H9 (cell line): ENCODE measurements at regions not wholly inside any gene's neighbourhood (a gene's known extent, or its start where the extent isn't known, plus 50 kb on each side); places are given as distances from the start of the nearest gene placed in this dataset.

Source experiments
- DNase-seq: peaks from one replicate; pipeline ENCODE4 v3.0.0-alpha.2; 2017
- H2AFZ ChIP-seq: one replicate; pipeline ENCODE4 v1.6.1; 2013; ENCODE audit warnings: mild to moderate bottlenecking, low read length, control low read depth, moderate library complexity
- H2AK5ac ChIP-seq: 2 replicates; pipeline ENCODE4 v1.6.1; 2013; ENCODE audit warnings: low read length, control low read depth, mixed read lengths; ENCODE audit not compliant: insufficient read length
- H2BK120ac ChIP-seq: one replicate; pipeline ENCODE4 v1.6.1; 2013; ENCODE audit warnings: low read depth, mild to moderate bottlenecking, low read length, control low read depth, inconsistent platforms; ENCODE audit not compliant: poor library complexity, severe bottlenecking
- H2BK12ac ChIP-seq: 2 replicates; pipeline ENCODE4 v1.6.1; 2013; ENCODE audit warnings: low read length, control low read depth, mixed read lengths, low read depth; ENCODE audit not compliant: insufficient read length
- H2BK15ac ChIP-seq: 2 replicates; pipeline ENCODE4 v1.6.1; 2013; ENCODE audit warnings: low read depth, low read length, control low read depth
- H2BK20ac ChIP-seq: one replicate; pipeline ENCODE4 v1.6.1; 2013; ENCODE audit warnings: low read depth, mild to moderate bottlenecking, low read length, control low read depth, inconsistent platforms; ENCODE audit not compliant: poor library complexity, severe bottlenecking
- H2BK5ac ChIP-seq: 2 replicates; pipeline ENCODE4 v1.6.1; 2013; ENCODE audit warnings: low read length, control low read depth, mixed read lengths; ENCODE audit not compliant: insufficient read length
- H3K14ac ChIP-seq: 2 replicates; pipeline ENCODE4 v1.6.1; 2013; ENCODE audit warnings: low read length, control low read depth; ENCODE audit not compliant: insufficient read depth
- H3K18ac ChIP-seq: 2 replicates; pipeline ENCODE4 v1.6.1; 2013; ENCODE audit warnings: low read depth, mild to moderate bottlenecking, mixed read lengths, low read length, control low read depth; ENCODE audit not compliant: insufficient read length
- H3K23ac ChIP-seq: 2 replicates; pipeline ENCODE4 v1.6.1; 2013; ENCODE audit warnings: low read length, control low read depth, mixed read lengths, low read depth; ENCODE audit not compliant: insufficient read length
- H3K23me2 ChIP-seq: 2 replicates; pipeline ENCODE4 v1.6.1; 2013; ENCODE audit warnings: low read depth, mild to moderate bottlenecking, mixed read lengths, low read length, control low read depth; ENCODE audit not compliant: insufficient read length, poor library complexity, severe bottlenecking
- H3K27ac ChIP-seq: 2 replicates; pipeline ENCODE4 v1.5.1; 2013; ENCODE audit warnings: low read length, control low read depth, mixed read lengths, low read depth; ENCODE audit not compliant: insufficient read length
- H3K27me3 ChIP-seq: 2 replicates; pipeline ENCODE4 v1.6.1; 2013; ENCODE audit warnings: low read length, control low read depth, inconsistent platforms; ENCODE audit not compliant: insufficient read depth
- H3K4ac ChIP-seq: 2 replicates; pipeline ENCODE4 v1.6.1; 2013; ENCODE audit warnings: low read depth, mild to moderate bottlenecking, control low read depth, inconsistent platforms, low read length, moderate library complexity
- H3K4me1 ChIP-seq: 2 replicates; pipeline ENCODE4 v1.6.1; 2013; ENCODE audit warnings: low read length, control low read depth, inconsistent platforms; ENCODE audit not compliant: insufficient read depth
- H3K4me2 ChIP-seq: 2 replicates; pipeline ENCODE4 v1.6.1; 2013; ENCODE audit warnings: low read length, control low read depth, mixed read lengths; ENCODE audit not compliant: insufficient read length, insufficient read depth
- H3K56ac ChIP-seq: 2 replicates; pipeline ENCODE4 v1.6.1; 2013; ENCODE audit warnings: low read depth, mild to moderate bottlenecking, mixed read lengths, low read length, control low read depth; ENCODE audit not compliant: insufficient read length
- H3K79me1 ChIP-seq: 2 replicates; pipeline ENCODE4 v1.6.1; 2013; ENCODE audit warnings: low read depth, mild to moderate bottlenecking, moderate library complexity, low read length, control low read depth, inconsistent platforms; ENCODE audit not compliant: insufficient read depth, poor library complexity, severe bottlenecking
- H3K79me2 ChIP-seq: 2 replicates; pipeline ENCODE4 v1.6.1; 2013; ENCODE audit warnings: low read length, control low read depth, inconsistent platforms; ENCODE audit not compliant: insufficient read depth
- H3K9ac ChIP-seq: 2 replicates; pipeline ENCODE4 v1.6.1; 2013; ENCODE audit warnings: low read length, control low read depth, mixed read lengths; ENCODE audit not compliant: insufficient read length; ENCODE audit errors: extremely low read depth
- H3K9me3 ChIP-seq: one replicate; pipeline ENCODE4 v1.6.1; 2013; ENCODE audit warnings: low read depth, low read length, inconsistent platforms; ENCODE audit not compliant: control insufficient read depth
- H3T11ph ChIP-seq: one replicate; pipeline ENCODE4 v1.6.1; 2013; ENCODE audit warnings: mild to moderate bottlenecking, low read length, control low read depth, inconsistent platforms
- H4K20me1 ChIP-seq: one replicate; pipeline ENCODE4 v1.6.1; 2013; ENCODE audit not compliant: control insufficient read depth, insufficient read length, insufficient read depth
- H4K5ac ChIP-seq: 2 replicates; pipeline ENCODE4 v1.6.1; 2013; ENCODE audit warnings: low read depth, mild to moderate bottlenecking, mixed read lengths, low read length, control low read depth; ENCODE audit not compliant: insufficient read length
- H4K8ac ChIP-seq: replicated peaks from 2 replicates; pipeline ENCODE4 v1.6.1; 2013; ENCODE audit warnings: low read length, control low read depth, mixed read lengths, low read depth; ENCODE audit not compliant: insufficient read length
- H4K91ac ChIP-seq: 2 replicates; pipeline ENCODE4 v1.6.1; 2013; ENCODE audit warnings: low read depth, mild to moderate bottlenecking, moderate library complexity, mixed read lengths, low read length, control low read depth; ENCODE audit not compliant: insufficient read length
- H3K27ac Mint-ChIP-seq, 3 experiments: 2 replicates in 2 of 3; 3 replicates in 1 of 3; pipeline ENCODE4 v1.8.0; 2020 to 2021; ENCODE audit warnings: mixed read lengths in 3 of 3, mild to moderate bottlenecking in 1 of 3, moderate library complexity in 1 of 3
- H3K27me3 Mint-ChIP-seq: 2 replicates; pipeline ENCODE4 v1.8.0; 2021; ENCODE audit warnings: low read depth, mild to moderate bottlenecking, moderate library complexity, mixed read lengths
- H3K36me3 Mint-ChIP-seq, 3 experiments: 2 replicates in 2 of 3; 3 replicates in 1 of 3; pipeline ENCODE4 v1.8.0; 2020 to 2021; ENCODE audit warnings: low read depth in 3 of 3, mixed read lengths in 3 of 3; ENCODE audit not compliant: insufficient read depth in 1 of 3
- H3K4me1 Mint-ChIP-seq, 2 experiments: 2 replicates each; pipeline ENCODE4 v1.8.0; 2020; ENCODE audit warnings: mixed read lengths in 2 of 2
- H3K4me3 Mint-ChIP-seq, 2 experiments: 2 replicates in 1 of 2; 3 replicates in 1 of 2; pipeline ENCODE4 v1.8.0; 2020 to 2021; ENCODE audit warnings: mild to moderate bottlenecking in 2 of 2, mixed read lengths in 2 of 2, moderate library complexity in 1 of 2
- H3K9me3 Mint-ChIP-seq, 2 experiments: 2 replicates in 1 of 2; 3 replicates in 1 of 2; pipeline ENCODE4 v1.8.0; 2020; ENCODE audit warnings: mild to moderate bottlenecking in 2 of 2, mixed read lengths in 2 of 2, moderate library complexity in 1 of 2
- CTCF ChIP-seq: fragments of 200-600 bp; sonication (generic); conservative IDR thresholded peaks from 3 replicates; pipeline ENCODE4 v1.8.0; 2021; ENCODE audit warnings: antibody characterized with exemption, mild to moderate bottlenecking
- WGBS: extraction: QIAGEN DNeasy Blood & Tissue Kit; methylation state at CpG from one replicate; pipeline ENCODE4 v1.1.7; 2013; ENCODE audit warnings: missing lambda C conversion rate, low lambda C conversion rate, mixed read lengths; ENCODE audit not compliant: insufficient read length; ENCODE audit errors: extremely low coverage; 5-methylcytosine and 5-hydroxymethylcytosine counted together

GRCh38 chr4:126541820-126542219 lies 1090.9 kb upstream of the INTU start:
- Histone ChIP-seq H3K27me3 (no peaks in the 10 kb centered on the region), H3K18ac (no peak overlapping the region), H3T11ph (no peak overlapping the region), H3K23me2 (no peaks in the 10 kb centered on the region), H4K5ac (no peak overlapping the region), H2BK5ac (no peak overlapping the region), H2BK120ac (no peak overlapping the region), H3K4me2 (no peak overlapping the region), H2AFZ (no peak overlapping the region), H3K23ac (no peak overlapping the region), H3K27ac (no peak overlapping the region), H4K8ac (no peak overlapping the region), H3K9ac (no peak overlapping the region), H4K91ac (no peak overlapping the region), H2BK15ac (no peak overlapping the region), H2AK5ac (no peak overlapping the region), H3K79me2 (no peaks in the 10 kb centered on the region), H4K20me1 (no peaks in the 10 kb centered on the region), H3K4ac (no peak overlapping the region), H3K56ac (no peak overlapping the region), H2BK20ac (no peak overlapping the region), H3K9me3 (no peaks in the 10 kb centered on the region), H3K79me1 (no peaks in the 10 kb centered on the region), H3K4me1 (no peaks in the 10 kb centered on the region), H2BK12ac (no peak overlapping the region), H3K14ac (no peak overlapping the region)
- Mint-ChIP-seq H3K9me3 (no peaks in the 10 kb centered on the region), H3K4me3 (no peak overlapping the region), H3K27me3 (no peaks in the 10 kb centered on the region), H3K36me3 (no peaks in the 10 kb centered on the region), H3K4me1 (peaks cover 0 to 2% of the 10 kb centered on the region in 2 experiments; a peak in 1 of 4 replicates), H3K27ac (no peak overlapping the region)
- TF ChIP-seq CTCF: no peak
- no CpG with 5 or more reads among the region's 2 CpGs for WGBS
- no peak for DNase-seq
